AG09309 (cell line): ENCODE measurements at regions not wholly inside any gene's neighbourhood (a gene's known extent, or its start where the extent isn't known, plus 50 kb on each side); places are given as distances from the start of the nearest gene placed in this dataset.

Source experiments
- DNase-seq: peaks from one replicate; pipeline ENCODE4 v3.0.0-alpha.2; 2010; ENCODE audit warnings: low read depth
- H3K4me3 ChIP-seq: 2 replicates; pipeline ENCODE4 v1.5.1; 2011; ENCODE audit warnings: mild to moderate bottlenecking, low read depth, low read length, moderate library complexity; ENCODE audit not compliant: control insufficient read depth
- CTCF ChIP-seq: IDR thresholded peaks from 2 replicates; pipeline ENCODE4 v1.5.1; 2011; ENCODE audit warnings: mild to moderate bottlenecking, low read depth, low read length, inconsistent platforms; ENCODE audit not compliant: insufficient read depth, control insufficient read depth; ENCODE audit errors: missing control alignments

- H3K4me3 ChIP-seq, result no peak overlapping the region
- DNase-seq, result no peak
- TF ChIP-seq CTCF, result no peak
These were observed 309.6 kb upstream of the SKOR2 start for GRCh38 chr18:47560723-47561715.

- H3K4me3 ChIP-seq, result no peak overlapping the region
- no peak for TF ChIP-seq CTCF
- DNase-seq, result no peak
These were observed 306.8 kb upstream of the SKOR2 start for GRCh38 chr18:47558110-47558750.

GRCh38 chr18:47557160-47557559 is 305.7 kb upstream of the SKOR2 start:
- no peak overlapping the region for H3K4me3 ChIP-seq

GRCh38 chr18:47552783-47553182 is 301.3 kb upstream of the SKOR2 start:
- H3K4me3 ChIP-seq, result no peak overlapping the region
- TF ChIP-seq CTCF, result no peak
- DNase-seq, result no peak

More at GRCh38 chr18:47557160-47557559, 305.7 kb upstream of the SKOR2 start:
- no peak for DNase-seq
- no peak for TF ChIP-seq CTCF

- TF ChIP-seq CTCF, result no peak
These were observed 299.2 kb upstream of the SKOR2 start for GRCh38 chr18:47550611-47551010.

GRCh38 chr18:47549021-47549540 is 297.6 kb upstream of the SKOR2 start:
- H3K4me3 ChIP-seq, result no peak overlapping the region
- DNase-seq, result no peak
- no peak for TF ChIP-seq CTCF

More at GRCh38 chr18:47550611-47551010, 299.2 kb upstream of the SKOR2 start:
- H3K4me3 ChIP-seq, result no peak overlapping the region
- DNase-seq, result no peak
